ENCODE measurements at regions not wholly inside any gene's neighbourhood (a gene's known extent, or its start where the extent isn't known, plus 50 kb on each side); places are given as distances from the start of the nearest gene placed in this dataset.

DNA sequence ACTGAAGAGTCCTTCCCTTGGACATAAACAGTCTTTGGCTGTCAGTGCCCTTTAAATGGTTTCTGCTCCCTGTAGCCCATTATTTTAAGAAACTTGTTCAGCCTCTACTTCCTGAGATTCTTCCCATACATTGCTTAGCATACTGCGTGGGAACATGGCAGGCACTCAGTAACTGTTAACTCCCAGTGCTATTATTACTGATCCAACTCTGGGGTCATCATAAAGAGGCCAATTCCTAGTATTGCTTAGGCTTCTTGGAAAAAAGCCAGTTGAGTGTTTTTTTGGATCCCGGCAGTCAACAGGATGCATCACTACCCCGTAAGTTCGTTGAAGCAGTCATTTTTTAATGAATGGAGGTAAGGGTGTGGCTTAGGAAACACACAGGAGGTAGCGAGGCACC, 206.2 kb upstream of the ADAMTS9 start:
- TF ChIP-seq, protein P1, sequence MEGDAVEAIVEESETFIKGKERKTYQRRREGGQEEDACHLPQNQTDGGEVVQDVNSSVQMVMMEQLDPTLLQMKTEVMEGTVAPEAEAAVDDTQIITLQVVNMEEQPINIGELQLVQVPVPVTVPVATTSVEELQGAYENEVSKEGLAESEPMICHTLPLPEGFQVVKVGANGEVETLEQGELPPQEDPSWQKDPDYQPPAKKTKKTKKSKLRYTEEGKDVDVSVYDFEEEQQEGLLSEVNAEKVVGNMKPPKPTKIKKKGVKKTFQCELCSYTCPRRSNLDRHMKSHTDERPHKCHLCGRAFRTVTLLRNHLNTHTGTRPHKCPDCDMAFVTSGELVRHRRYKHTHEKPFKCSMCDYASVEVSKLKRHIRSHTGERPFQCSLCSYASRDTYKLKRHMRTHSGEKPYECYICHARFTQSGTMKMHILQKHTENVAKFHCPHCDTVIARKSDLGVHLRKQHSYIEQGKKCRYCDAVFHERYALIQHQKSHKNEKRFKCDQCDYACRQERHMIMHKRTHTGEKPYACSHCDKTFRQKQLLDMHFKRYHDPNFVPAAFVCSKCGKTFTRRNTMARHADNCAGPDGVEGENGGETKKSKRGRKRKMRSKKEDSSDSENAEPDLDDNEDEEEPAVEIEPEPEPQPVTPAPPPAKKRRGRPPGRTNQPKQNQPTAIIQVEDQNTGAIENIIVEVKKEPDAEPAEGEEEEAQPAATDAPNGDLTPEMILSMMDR (IDR thresholded peaks at IDR 0.05; ENCODE audit: low read depth, low read length), result no peak
- no peak for DNase-seq (ENCODE audit: low read depth in 2 of 2)
- H3K4me3 ChIP-seq (replicated peaks in 1 of 2; ENCODE audit: low read depth in 2 of 2, low read length in 2 of 2), result no peak overlapping the region

DNA sequence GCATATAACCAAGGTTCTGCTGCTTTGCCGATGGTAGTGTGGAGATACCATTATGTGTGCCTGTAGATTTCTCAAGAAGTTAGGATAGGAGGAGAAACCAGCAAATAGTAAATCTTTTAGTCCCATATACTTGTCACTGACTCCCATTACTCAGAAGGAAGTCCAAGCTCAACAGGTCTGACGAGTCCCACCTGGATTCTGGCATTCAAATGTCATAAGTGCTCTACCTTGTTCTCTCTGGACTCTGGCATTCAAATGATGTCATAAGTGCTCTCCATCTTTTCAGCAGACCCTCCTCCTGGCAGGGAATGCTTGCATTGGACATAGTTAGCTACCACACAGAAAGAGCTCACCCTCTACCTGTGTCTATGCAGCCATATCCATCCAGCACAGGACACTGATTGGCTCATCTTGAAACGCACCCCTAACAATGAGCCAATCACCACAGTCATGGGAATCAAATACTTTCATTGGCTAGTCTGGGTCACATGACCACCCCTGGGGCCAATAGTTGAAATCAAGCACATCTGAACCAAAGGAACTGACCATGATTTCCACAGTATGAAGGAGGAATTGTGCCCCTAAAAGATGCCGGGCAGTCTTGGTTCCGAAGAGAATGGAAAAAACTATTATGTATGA, 205.0 kb upstream of the ADAMTS9 start:
- H3K4me3 ChIP-seq (replicated peaks in 1 of 2; ENCODE audit: low read depth in 2 of 2, low read length in 2 of 2), result no peak overlapping the region
- no peak for DNase-seq (ENCODE audit: low read depth in 2 of 2)
- TF ChIP-seq, protein P1 (IDR thresholded peaks at IDR 0.05; ENCODE audit: low read depth, low read length), result no peak

DNA sequence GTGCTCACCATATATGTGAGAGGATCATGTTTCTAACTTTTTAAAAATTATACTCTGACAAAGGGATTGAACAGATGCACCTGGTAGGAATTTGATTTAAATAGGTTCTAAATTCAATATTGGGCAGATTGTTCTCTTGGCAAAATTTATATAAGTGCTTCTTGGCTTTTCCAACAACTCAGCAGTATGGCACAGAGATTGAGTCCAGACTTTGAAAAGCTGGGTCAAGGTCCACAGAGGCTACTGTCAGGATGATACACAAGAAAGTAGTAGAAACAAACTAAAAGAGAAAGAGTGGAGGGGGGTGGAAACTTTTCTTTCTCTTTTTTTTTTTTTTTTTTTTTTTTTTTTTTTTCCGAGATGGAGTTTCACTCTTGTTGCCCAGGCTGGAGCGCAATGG, 203.2 kb upstream of the ADAMTS9 start:
- TF ChIP-seq, protein P1 (IDR thresholded peaks at IDR 0.05; ENCODE audit: low read depth, low read length), result no peak
- DNase-seq (ENCODE audit: low read depth in 2 of 2), result no peak
- H3K4me3 ChIP-seq (replicated peaks in 1 of 2; ENCODE audit: low read depth in 2 of 2, low read length in 2 of 2), result no peak overlapping the region

DNA sequence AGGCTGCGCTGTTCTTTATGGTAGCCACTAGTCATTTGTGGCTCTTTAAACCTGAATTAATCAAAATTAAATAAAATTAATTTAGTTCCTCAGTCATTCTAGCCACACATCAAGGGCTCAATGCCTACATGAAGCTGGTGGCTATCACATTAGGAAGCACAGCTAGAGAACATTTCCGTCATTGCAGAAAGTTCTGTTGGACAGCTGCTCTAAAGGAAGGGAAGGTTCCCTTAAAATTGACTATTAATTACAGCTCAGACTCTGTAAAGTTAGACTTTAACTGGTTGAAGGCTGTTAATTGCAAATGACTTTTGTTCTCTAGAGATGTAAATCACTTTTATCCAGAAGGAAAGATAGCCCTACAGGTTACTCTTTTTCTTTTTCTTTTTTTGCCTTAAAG, 202.7 kb upstream of the ADAMTS9 start:
- TF ChIP-seq, protein P1 (IDR thresholded peaks at IDR 0.05; ENCODE audit: low read depth, low read length), result no peak
- no peak for DNase-seq (ENCODE audit: low read depth in 2 of 2)
- no peak overlapping the region for H3K4me3 ChIP-seq (replicated peaks in 1 of 2; ENCODE audit: low read depth in 2 of 2, low read length in 2 of 2)

DNA sequence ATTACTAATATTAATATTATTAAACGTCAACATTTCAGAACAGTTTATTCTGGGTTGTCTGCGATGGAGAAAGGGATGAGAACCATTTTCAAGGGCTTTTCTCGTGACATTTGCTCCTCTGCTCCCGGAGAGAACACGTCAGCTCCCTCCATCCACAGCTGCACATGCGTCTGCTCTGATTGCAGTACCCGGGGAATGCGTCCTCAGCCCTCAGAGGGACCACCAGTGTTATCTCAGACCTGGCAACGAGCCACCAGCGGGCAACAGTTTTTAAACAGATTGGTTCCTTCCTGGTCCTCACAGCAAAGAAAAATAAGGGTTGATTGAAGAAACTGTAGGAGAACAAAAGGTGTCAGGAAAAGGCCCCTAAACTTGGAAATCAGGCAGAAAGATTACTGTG, 202.2 kb upstream of the ADAMTS9 start:
- DNase-seq (ENCODE audit: low read depth in 2 of 2), result peak; percentile 39 to 73
- TF ChIP-seq, protein P1 (IDR thresholded peaks at IDR 0.05; ENCODE audit: low read depth, low read length), result no peak
- no peak overlapping the region for H3K4me3 ChIP-seq (replicated peaks in 1 of 2; ENCODE audit: low read depth in 2 of 2, low read length in 2 of 2)

DNA sequence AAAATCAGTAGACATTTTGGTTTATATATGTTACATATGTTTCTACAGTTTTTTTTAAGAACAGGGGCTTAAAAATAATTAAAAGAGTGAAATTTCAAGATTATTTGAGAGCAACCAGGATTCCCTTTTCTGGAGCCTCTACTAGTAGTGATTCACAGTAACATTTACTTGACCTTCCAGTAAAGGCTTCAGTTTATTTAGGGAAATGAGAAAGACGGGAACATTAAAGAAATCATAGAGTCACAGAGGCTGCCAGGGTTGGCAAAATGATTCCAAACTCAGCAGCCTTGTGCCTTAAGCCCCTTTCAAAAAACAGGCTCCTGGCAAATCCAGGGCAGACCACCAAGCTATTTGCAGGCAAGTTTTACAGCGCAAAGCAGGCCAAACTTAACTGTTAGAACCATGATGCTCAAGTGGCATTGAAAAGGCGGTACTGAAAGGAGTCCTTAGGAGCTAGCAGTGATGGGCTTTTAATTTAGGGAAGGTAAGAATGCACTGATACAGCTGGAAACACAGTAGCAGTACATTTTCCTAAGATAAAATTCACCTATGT, 201.1 kb upstream of the ADAMTS9 start:
- TF ChIP-seq, protein P1 (IDR thresholded peaks at IDR 0.05; ENCODE audit: low read depth, low read length), result no peak

DNA sequence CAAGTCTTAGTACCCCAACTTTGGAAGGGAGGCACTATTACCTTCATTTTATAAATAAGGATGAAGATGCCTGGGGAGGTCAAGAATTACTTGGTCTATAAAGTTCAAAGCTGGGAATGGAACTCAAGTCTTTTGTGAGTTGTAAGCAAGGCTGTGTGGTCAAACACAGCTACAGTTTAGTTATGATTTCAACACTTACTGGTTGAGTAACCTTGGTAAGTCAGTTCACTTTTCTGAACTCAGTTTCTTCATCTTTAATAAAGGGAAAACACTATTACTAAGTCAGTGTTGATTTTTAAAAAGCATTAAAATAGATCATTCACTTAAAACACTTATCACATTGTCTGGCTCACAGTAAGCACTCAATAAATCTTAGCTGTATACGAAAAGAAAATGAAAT, 200.4 kb upstream of the ADAMTS9 start:
- H3K4me3 ChIP-seq (replicated peaks in 1 of 2; ENCODE audit: low read depth in 2 of 2, low read length in 2 of 2), result no peak overlapping the region
- peak; percentile 38 to 40 for DNase-seq (ENCODE audit: low read depth in 2 of 2)
- TF ChIP-seq, protein P1 (IDR thresholded peaks at IDR 0.05; ENCODE audit: low read depth, low read length), result no peak

More for the DNA sequence above, 201.1 kb upstream of the ADAMTS9 start:
- peak in 1 of 2 donors; percentile 13 for DNase-seq (ENCODE audit: low read depth in 2 of 2)
- H3K4me3 ChIP-seq (replicated peaks in 1 of 2; ENCODE audit: low read depth in 2 of 2, low read length in 2 of 2), result no peak overlapping the region
